ENCODE measurements at regions not wholly inside any gene's neighbourhood (a gene's known extent, or its start where the extent isn't known, plus 50 kb on each side); places are given as distances from the start of the nearest gene placed in this dataset.
"Not testable (repeated sequence)": the region's sequence is repeated elsewhere in the genome, so short reads cannot be mapped to it uniquely, and the experiment has no call there.

- in situ Hi-C loops (cut with MboI; ENCODE audit: low pct_unique_long_range_greater_than_20kb, low sequenced_read_pairs), result no loop called here
- DNase-seq, result no peak
Observed at GRCh38 chr17:72376526-72377345, 255.9 kb downstream of the SOX9 start.

- in situ Hi-C loops (cut with MboI; ENCODE audit: low pct_unique_long_range_greater_than_20kb, low sequenced_read_pairs), result no loop called here
- no peak for DNase-seq
Observed at GRCh38 chr17:72378414-72379390, 257.9 kb downstream of the SOX9 start.

GRCh38 chr17:72379516-72379915, 258.7 kb downstream of the SOX9 start:
- DNase-seq, result no peak
- in situ Hi-C loops (cut with MboI; ENCODE audit: low pct_unique_long_range_greater_than_20kb, low sequenced_read_pairs), result no loop called here

GRCh38 chr17:72380120-72380519, 259.3 kb downstream of the SOX9 start:
- DNase-seq, result no peak
- in situ Hi-C loops (cut with MboI; ENCODE audit: low pct_unique_long_range_greater_than_20kb, low sequenced_read_pairs), result no loop called here

GRCh38 chr17:72380737-72381136, 259.9 kb downstream of the SOX9 start:
- in situ Hi-C loops (cut with MboI; ENCODE audit: low pct_unique_long_range_greater_than_20kb, low sequenced_read_pairs), result no loop called here
- no peak for DNase-seq

GRCh38 chr17:72381597-72382397, 261.0 kb downstream of the SOX9 start:
- DNase-seq, result no peak
- in situ Hi-C loops (cut with MboI; ENCODE audit: low pct_unique_long_range_greater_than_20kb, low sequenced_read_pairs), result no loop called here

GRCh38 chr17:72382971-72383722, 262.3 kb downstream of the SOX9 start:
- in situ Hi-C loops (cut with MboI; ENCODE audit: low pct_unique_long_range_greater_than_20kb, low sequenced_read_pairs), result no loop called here

GRCh38 chr17:72385475-72385874, 264.7 kb downstream of the SOX9 start:
- no peak for DNase-seq
- in situ Hi-C loops (cut with MboI; ENCODE audit: low pct_unique_long_range_greater_than_20kb, low sequenced_read_pairs), result no loop called here

More at GRCh38 chr17:72382971-72383722, 262.3 kb downstream of the SOX9 start:
- DNase-seq, result no peak

- DNase-seq; in situ Hi-C loops (cut with MboI; ENCODE audit: low pct_unique_long_range_greater_than_20kb, low sequenced_read_pairs): not testable (repeated sequence)
Observed at GRCh38 chr17:72386173-72386572, 265.4 kb downstream of the SOX9 start.

GRCh38 chr17:72386619-72387237, 265.9 kb downstream of the SOX9 start:
- in situ Hi-C loops (cut with MboI; ENCODE audit: low pct_unique_long_range_greater_than_20kb, low sequenced_read_pairs), result no loop called here
- DNase-seq, result no peak

- DNase-seq, result no peak
- in situ Hi-C loops (cut with MboI; ENCODE audit: low pct_unique_long_range_greater_than_20kb, low sequenced_read_pairs), result no loop called here
Observed at GRCh38 chr17:72387487-72387886, 266.7 kb downstream of the SOX9 start.

GRCh38 chr17:72387969-72388368, 267.1 kb downstream of the SOX9 start:
- DNase-seq, result no peak

GRCh38 chr17:72388765-72389473, 268.1 kb downstream of the SOX9 start:
- DNase-seq, result no peak

More at GRCh38 chr17:72387969-72388368, 267.1 kb downstream of the SOX9 start:
- in situ Hi-C loops (cut with MboI; ENCODE audit: low pct_unique_long_range_greater_than_20kb, low sequenced_read_pairs), result no loop called here

GRCh38 chr17:72390675-72391508, 270.1 kb downstream of the SOX9 start:
- DNase-seq, result no peak
- in situ Hi-C loops (cut with MboI; ENCODE audit: low pct_unique_long_range_greater_than_20kb, low sequenced_read_pairs), result no loop called here

More at GRCh38 chr17:72388765-72389473, 268.1 kb downstream of the SOX9 start:
- in situ Hi-C loops (cut with MboI; ENCODE audit: low pct_unique_long_range_greater_than_20kb, low sequenced_read_pairs), result no loop called here

- in situ Hi-C loops (cut with MboI; ENCODE audit: low pct_unique_long_range_greater_than_20kb, low sequenced_read_pairs), result no loop called here
- no peak for DNase-seq
Observed at GRCh38 chr17:72392056-72393010, 271.5 kb downstream of the SOX9 start.

- no peak for DNase-seq
- in situ Hi-C loops (cut with MboI; ENCODE audit: low pct_unique_long_range_greater_than_20kb, low sequenced_read_pairs), result no loop called here
Observed at GRCh38 chr17:72393553-72393952, 272.7 kb downstream of the SOX9 start.

Measured in KBM-7 (cell line).